Chondrocyte (in vitro differentiated cells): ENCODE measurements at regions not wholly inside any gene's neighbourhood (a gene's known extent, or its start where the extent isn't known, plus 50 kb on each side); places are given as distances from the start of the nearest gene placed in this dataset.
A peak's percentile ranks its signal among the peaks of the same experiment; 100 is the strongest.

Experiments used
- DNase-seq: peaks from one replicate; pipeline ENCODE4 v3.0.0; 2021; ENCODE audit warnings: mixed read lengths, low spot score
- H3K27ac Mint-ChIP-seq: one replicate; pipeline ENCODE4 v1.8.0; 2021; ENCODE audit warnings: mild to moderate bottlenecking, moderate library complexity, mixed read lengths; ENCODE audit not compliant: unreplicated experiment
- H3K27me3 Mint-ChIP-seq: 2 replicates; pipeline ENCODE4 v1.8.0; 2021; ENCODE audit warnings: low read depth, mixed read lengths
- H3K36me3 Mint-ChIP-seq: 2 replicates; pipeline ENCODE4 v1.8.0; 2021; ENCODE audit warnings: low read depth, mixed read lengths
- H3K4me1 Mint-ChIP-seq: 2 replicates; pipeline ENCODE4 v1.8.0; 2021; ENCODE audit warnings: low read depth, mild to moderate bottlenecking, mixed read lengths
- H3K4me3 Mint-ChIP-seq: one replicate; pipeline ENCODE4 v1.8.0; 2021; ENCODE audit warnings: mild to moderate bottlenecking, moderate library complexity, mixed read lengths; ENCODE audit not compliant: unreplicated experiment
- H3K9me3 Mint-ChIP-seq: 2 replicates; pipeline ENCODE4 v1.8.0; 2021; ENCODE audit warnings: low read depth, mixed read lengths
- TF ChIP-seq, protein P1 (sequence below): fragments of 200-600 bp; sonication (generic); IDR thresholded peaks from 2 replicates; pipeline ENCODE4 v1.5.0; 2021; ENCODE audit warnings: antibody characterized with exemption, mild to moderate bottlenecking, moderate library complexity

DNA sequence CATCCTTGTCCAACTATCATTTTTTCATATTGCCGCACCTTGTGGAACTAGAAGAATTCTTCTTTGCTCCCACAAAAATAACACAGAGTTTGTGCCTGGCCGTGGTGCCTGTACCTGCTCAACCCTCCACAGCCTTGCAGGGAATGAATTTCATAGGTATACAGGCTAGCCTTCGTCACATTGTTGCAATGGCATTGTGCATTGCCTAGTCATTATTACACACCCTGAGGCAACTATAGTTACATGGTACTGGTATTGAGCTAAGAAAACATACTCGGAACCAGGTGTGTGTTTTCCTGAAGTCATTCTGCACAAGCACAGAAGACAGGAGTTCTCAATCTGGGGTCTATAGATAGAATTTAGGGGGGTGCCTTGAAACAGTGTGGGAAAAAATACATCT, 188.0 kb upstream of the CTAGE1 start:
- H3K27ac Mint-ChIP-seq, result no peak overlapping the region
- peaks cover under 1% of the 10 kb centered on the region for H3K36me3 Mint-ChIP-seq
- peaks cover 24% of the 10 kb centered on the region for H3K4me1 Mint-ChIP-seq
- no peak overlapping the region for H3K4me3 Mint-ChIP-seq
- no peaks in the 10 kb centered on the region for H3K9me3 Mint-ChIP-seq
- TF ChIP-seq, protein P1, sequence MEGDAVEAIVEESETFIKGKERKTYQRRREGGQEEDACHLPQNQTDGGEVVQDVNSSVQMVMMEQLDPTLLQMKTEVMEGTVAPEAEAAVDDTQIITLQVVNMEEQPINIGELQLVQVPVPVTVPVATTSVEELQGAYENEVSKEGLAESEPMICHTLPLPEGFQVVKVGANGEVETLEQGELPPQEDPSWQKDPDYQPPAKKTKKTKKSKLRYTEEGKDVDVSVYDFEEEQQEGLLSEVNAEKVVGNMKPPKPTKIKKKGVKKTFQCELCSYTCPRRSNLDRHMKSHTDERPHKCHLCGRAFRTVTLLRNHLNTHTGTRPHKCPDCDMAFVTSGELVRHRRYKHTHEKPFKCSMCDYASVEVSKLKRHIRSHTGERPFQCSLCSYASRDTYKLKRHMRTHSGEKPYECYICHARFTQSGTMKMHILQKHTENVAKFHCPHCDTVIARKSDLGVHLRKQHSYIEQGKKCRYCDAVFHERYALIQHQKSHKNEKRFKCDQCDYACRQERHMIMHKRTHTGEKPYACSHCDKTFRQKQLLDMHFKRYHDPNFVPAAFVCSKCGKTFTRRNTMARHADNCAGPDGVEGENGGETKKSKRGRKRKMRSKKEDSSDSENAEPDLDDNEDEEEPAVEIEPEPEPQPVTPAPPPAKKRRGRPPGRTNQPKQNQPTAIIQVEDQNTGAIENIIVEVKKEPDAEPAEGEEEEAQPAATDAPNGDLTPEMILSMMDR, result no peak
- H3K27me3 Mint-ChIP-seq, result peaks cover 2% of the 10 kb centered on the region
- no peak for DNase-seq

DNA sequence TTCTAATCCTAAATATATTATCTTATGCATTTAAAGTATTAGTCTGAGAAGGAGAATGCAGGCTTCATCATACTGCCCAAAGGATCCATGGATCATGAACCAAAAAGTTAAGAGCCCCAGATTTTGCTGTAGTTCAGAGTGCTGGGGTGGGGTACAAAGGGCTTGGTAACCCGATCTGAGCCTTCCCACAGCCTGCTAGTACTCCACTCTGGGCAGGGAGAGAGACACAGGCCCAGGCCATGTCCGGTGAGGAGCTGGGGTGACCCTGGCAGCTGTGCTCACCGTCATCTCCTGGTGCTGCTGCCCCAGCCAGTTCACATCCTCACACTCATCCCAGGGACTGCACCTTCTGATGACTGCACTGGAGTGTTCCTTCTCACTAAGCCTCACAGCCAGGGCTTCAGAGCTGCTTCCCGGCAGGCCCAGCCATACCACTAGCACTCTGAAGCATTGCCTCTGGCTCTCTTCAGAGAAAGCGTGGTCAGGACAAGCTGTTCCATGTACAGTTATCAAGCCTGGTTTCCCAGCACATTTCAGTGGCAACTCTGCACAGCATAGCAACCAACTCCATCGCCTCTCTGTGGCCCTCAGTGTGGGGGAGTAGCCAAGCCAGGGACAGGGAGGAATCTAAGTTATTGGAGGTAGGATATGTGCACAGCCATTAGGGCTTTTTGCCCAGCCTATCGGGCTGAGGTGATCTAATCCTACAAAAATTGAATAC, 189.0 kb upstream of the CTAGE1 start:
- H3K4me3 Mint-ChIP-seq, result no peak overlapping the region
- H3K9me3 Mint-ChIP-seq, result no peaks in the 10 kb centered on the region
- no peaks in the 10 kb centered on the region for H3K36me3 Mint-ChIP-seq
- H3K4me1 Mint-ChIP-seq, result peaks cover 24% of the 10 kb centered on the region
- peaks cover 2% of the 10 kb centered on the region for H3K27me3 Mint-ChIP-seq
- TF ChIP-seq, protein P1, result no peak
- H3K27ac Mint-ChIP-seq, result peak overlapping the region; percentile 32
- DNase-seq, result no peak

DNA sequence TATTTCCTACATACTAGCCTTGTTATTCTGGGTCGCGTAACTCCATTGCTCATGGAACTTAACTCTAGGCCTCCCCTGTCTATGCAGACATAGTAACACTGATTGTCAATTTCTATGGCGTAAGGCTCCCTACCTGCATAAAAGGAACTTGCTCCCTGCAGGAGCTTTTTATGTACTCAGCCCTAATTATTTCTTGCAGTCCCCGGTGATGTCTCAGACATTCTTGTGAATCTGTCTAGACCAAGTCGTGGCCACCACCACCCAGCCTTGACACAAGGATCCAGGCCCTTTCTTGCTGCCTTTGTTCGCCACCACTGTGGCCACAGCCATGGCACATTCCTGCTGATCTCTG, 189.5 kb upstream of the CTAGE1 start:
- peak overlapping the region; percentile 28 for H3K27ac Mint-ChIP-seq
- H3K9me3 Mint-ChIP-seq, result no peaks in the 10 kb centered on the region
- no peak overlapping the region for H3K4me3 Mint-ChIP-seq
- DNase-seq, result no peak
- peaks cover 2% of the 10 kb centered on the region for H3K27me3 Mint-ChIP-seq
- TF ChIP-seq, protein P1, result no peak
- peaks cover 24% of the 10 kb centered on the region for H3K4me1 Mint-ChIP-seq
- no peaks in the 10 kb centered on the region for H3K36me3 Mint-ChIP-seq

DNA sequence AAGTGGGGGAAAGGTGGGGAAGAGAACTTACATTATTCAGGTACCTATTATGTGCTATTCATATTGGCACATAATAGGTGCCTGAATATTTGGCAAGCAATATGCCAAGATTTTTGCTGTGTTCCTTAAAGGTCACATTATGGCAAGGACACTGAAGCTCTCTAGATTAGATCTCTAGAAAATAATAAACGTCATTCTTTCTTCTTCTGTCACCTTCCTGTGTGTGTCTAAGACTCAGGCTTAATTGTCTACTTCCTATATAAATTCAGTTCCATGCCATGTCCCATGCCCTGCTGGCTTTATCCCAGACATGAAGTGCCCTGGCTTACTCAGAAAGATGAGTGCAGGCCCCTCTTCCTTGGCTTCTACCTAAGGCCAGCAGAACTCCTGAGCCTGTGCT, 191.1 kb upstream of the CTAGE1 start:
- H3K9me3 Mint-ChIP-seq, result no peaks in the 10 kb centered on the region
- peaks cover 2% of the 10 kb centered on the region for H3K27me3 Mint-ChIP-seq
- DNase-seq, result no peak
- H3K36me3 Mint-ChIP-seq, result no peaks in the 10 kb centered on the region
- H3K4me1 Mint-ChIP-seq, result peaks cover 29% of the 10 kb centered on the region
- no peak overlapping the region for H3K27ac Mint-ChIP-seq
- H3K4me3 Mint-ChIP-seq, result no peak overlapping the region
- TF ChIP-seq, protein P1, result no peak

DNA sequence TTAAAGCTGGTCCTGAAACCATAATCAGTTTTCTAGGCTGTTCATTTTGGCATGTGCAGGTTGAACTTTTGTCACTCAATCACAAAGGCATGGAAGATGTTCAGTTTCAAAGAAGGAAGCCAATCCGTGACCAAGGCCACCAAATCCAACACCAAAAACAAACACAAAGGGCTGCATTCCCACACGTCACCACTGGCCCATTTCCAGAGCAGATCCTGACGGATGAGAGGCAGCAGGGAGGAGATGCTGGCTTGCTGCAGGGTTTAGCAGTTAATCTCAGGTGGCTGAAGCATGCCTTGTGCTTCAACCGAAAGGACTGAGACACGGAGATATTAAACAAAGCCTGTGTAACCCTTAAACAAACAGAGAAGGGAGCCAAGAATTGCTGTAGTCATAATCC, 191.9 kb upstream of the CTAGE1 start:
- H3K4me1 Mint-ChIP-seq, result peaks cover 30% of the 10 kb centered on the region
- no peak for DNase-seq
- no peak overlapping the region for H3K4me3 Mint-ChIP-seq
- peak overlapping the region; percentile 51 for H3K27ac Mint-ChIP-seq
- peaks cover 2% of the 10 kb centered on the region for H3K27me3 Mint-ChIP-seq
- no peaks in the 10 kb centered on the region for H3K36me3 Mint-ChIP-seq
- no peaks in the 10 kb centered on the region for H3K9me3 Mint-ChIP-seq
- TF ChIP-seq, protein P1, result no peak
